IMR-90 (cell line): ENCODE measurements at regions not wholly inside any gene's neighbourhood (a gene's known extent, or its start where the extent isn't known, plus 50 kb on each side); places are given as distances from the start of the nearest gene placed in this dataset.

Experiments
- ATAC-seq: fragments of 200-7000 bp; cut with Tn5 transposase; 2 replicates; pipeline ENCODE4 v1.9.1; 2020; ENCODE audit warnings: low read depth, mild to moderate bottlenecking, moderate library complexity
- BruUV-seq: library from RNA; stranded (reverse); fragments of 400-500 nt; replicated peaks from 2 replicates; lab custom pipeline; 2021; lab: Mats Ljungman, UMichigan
- CTCF ChIA-PET: fragments of 300-600 bp; formaldehyde crosslinking; extraction: SDS; loops from one replicate; lab custom pipeline; 2021; ENCODE audit warnings: antibody characterized with exemption; lab: Yijun Ruan, JAX
- POLR2A ChIA-PET: fragments of 300-600 bp; sonication (Branson Sonifier 250); formaldehyde crosslinking; loops from one replicate; lab custom pipeline; 2022; ENCODE audit warnings: antibody characterized with exemption; ENCODE audit not compliant: unreplicated experiment; lab: Charles Lee
- DNase-seq: peaks from one replicate; pipeline ENCODE4 v3.0.0; 2013
- H2AFZ ChIP-seq: replicated peaks from 2 replicates; pipeline ENCODE3; 2013; ENCODE audit warnings: low read length, mild to moderate bottlenecking; ENCODE audit not compliant: poor library complexity
- H2AK5ac ChIP-seq: 2 replicates; pipeline ENCODE4 v1.6.1; 2013; ENCODE audit warnings: low read depth, low read length, inconsistent platforms
- H2AK9ac ChIP-seq: replicated peaks from 2 replicates; pipeline ENCODE3; 2013; ENCODE audit warnings: mild to moderate bottlenecking, low read depth, low read length, moderate library complexity; ENCODE audit not compliant: poor library complexity
- H2BK120ac ChIP-seq: 2 replicates; pipeline ENCODE4 v1.6.1; 2013; ENCODE audit warnings: low read depth, low read length, inconsistent platforms
- H2BK15ac ChIP-seq: 3 replicates; pipeline ENCODE4 v1.6.1; 2013; ENCODE audit warnings: low read depth, low read length, inconsistent platforms
- H2BK20ac ChIP-seq: 2 replicates; pipeline ENCODE4 v1.6.1; 2013; ENCODE audit warnings: low read depth, mild to moderate bottlenecking, inconsistent platforms, low read length, moderate library complexity
- H2BK5ac ChIP-seq: 2 replicates; pipeline ENCODE4 v1.6.1; 2013; ENCODE audit warnings: mild to moderate bottlenecking, low read depth, low read length, inconsistent platforms; ENCODE audit not compliant: poor library complexity, severe bottlenecking
- H3K14ac ChIP-seq: replicated peaks from 2 replicates; pipeline ENCODE4 v1.6.1; 2013; ENCODE audit warnings: low read depth, low read length, inconsistent platforms
- H3K18ac ChIP-seq: 2 replicates; pipeline ENCODE4 v1.6.1; 2013; ENCODE audit warnings: low read depth, low read length, control low read depth
- H3K23ac ChIP-seq: 2 replicates; pipeline ENCODE4 v1.6.1; 2013; ENCODE audit warnings: low read depth, low read length, inconsistent platforms
- H3K27ac ChIP-seq: 2 replicates; pipeline ENCODE4 v1.5.1; 2013; ENCODE audit warnings: mild to moderate bottlenecking, control low read depth, low read length; ENCODE audit not compliant: insufficient read depth
- H3K27me3 ChIP-seq: 2 replicates; pipeline ENCODE4 v1.6.1; 2013; ENCODE audit warnings: low read length; ENCODE audit not compliant: control insufficient read depth, insufficient read depth
- H3K36me3 ChIP-seq: 2 replicates; pipeline ENCODE4 v1.6.1; 2013; ENCODE audit warnings: low read length, mixed read lengths; ENCODE audit not compliant: control insufficient read depth, insufficient read depth
- H3K4ac ChIP-seq: 2 replicates; pipeline ENCODE4 v1.6.1; 2013; ENCODE audit warnings: low read depth, low read length, inconsistent platforms
- H3K4me1 ChIP-seq: 2 replicates; pipeline ENCODE4 v1.6.1; 2013; ENCODE audit warnings: low read length, mixed read lengths; ENCODE audit not compliant: control insufficient read depth, insufficient read depth
- H3K4me2 ChIP-seq: 2 replicates; pipeline ENCODE4 v1.6.1; 2013; ENCODE audit warnings: low read depth, mild to moderate bottlenecking, control low read depth, low read length, moderate library complexity
- H3K4me3 ChIP-seq: 2 replicates; pipeline ENCODE4 v1.5.1; 2013; ENCODE audit warnings: low read depth, mild to moderate bottlenecking, control low read depth, low read length, moderate library complexity; ENCODE audit not compliant: insufficient read depth
- H3K56ac ChIP-seq: 2 replicates; pipeline ENCODE4 v1.6.1; 2013; ENCODE audit warnings: low read length, inconsistent platforms; ENCODE audit not compliant: insufficient read depth; ENCODE audit errors: extremely low read depth
- H3K79me1 ChIP-seq, 2 experiments: 2 replicates each; pipeline ENCODE4 v1.6.1; 2013; ENCODE audit warnings: low read length in 2 of 2, inconsistent platforms in 1 of 2, low read depth in 1 of 2
- H3K9ac ChIP-seq: 2 replicates; pipeline ENCODE4 v1.6.1; 2013; ENCODE audit warnings: low read depth, low read length, control low read depth
- H3K9me1 ChIP-seq: 2 replicates; pipeline ENCODE4 v1.6.1; 2013; ENCODE audit warnings: low read length, inconsistent platforms; ENCODE audit not compliant: insufficient read depth
- H3K9me3 ChIP-seq: 2 replicates; pipeline ENCODE4 v1.6.1; 2013; ENCODE audit warnings: low read length; ENCODE audit not compliant: control insufficient read depth, insufficient read depth
- H4K20me1 ChIP-seq: 2 replicates; pipeline ENCODE4 v1.6.1; 2013; ENCODE audit warnings: low read length, inconsistent platforms; ENCODE audit not compliant: insufficient read depth
- H4K5ac ChIP-seq: 2 replicates; pipeline ENCODE4 v1.6.1; 2013; ENCODE audit warnings: mild to moderate bottlenecking, low read depth, low read length, control low read depth
- H4K8ac ChIP-seq, 2 experiments: 2 replicates each; pipeline ENCODE4 v1.6.1; 2013; ENCODE audit warnings: low read depth in 2 of 2, low read length in 2 of 2, control low read depth in 1 of 2, inconsistent platforms in 1 of 2
- H4K91ac ChIP-seq: 2 replicates; pipeline ENCODE4 v1.6.1; 2013; ENCODE audit warnings: low read depth, low read length, inconsistent platforms; ENCODE audit not compliant: insufficient read depth
- MAZ ChIP-seq: IDR thresholded peaks from 2 replicates; pipeline ENCODE4 v1.6.1; 2012; ENCODE audit warnings: low read depth, mild to moderate bottlenecking, low read length, improper control_type of control experiment, moderate library complexity, borderline replicate concordance
- WGBS, 2 experiments: methylation state at CpG; one replicate each; pipeline versions ENCODE4 v1.1.5 to v1.1.7; 2013; ENCODE audit warnings: missing lambda C conversion rate in 2 of 2; ENCODE audit not compliant: insufficient read length in 1 of 2; ENCODE audit errors: extremely low coverage in 2 of 2; 5-methylcytosine and 5-hydroxymethylcytosine counted together
- dilution Hi-C: fragments of 300-500 bp; cut with HindIII; formaldehyde crosslinking; loops from one replicate; pipeline ENCODE4 v1.14.3; 2018; ENCODE audit warnings: low sequenced_read_pairs; ENCODE audit not compliant: unreplicated experiment
- in situ Hi-C: fragments of 300-500 bp; cut with MboI; formaldehyde crosslinking; loops from 3 replicates; pipeline ENCODE4 v1.14.3; 2019; ENCODE audit warnings: low sequenced_read_pairs, inconsistent platforms, mixed read lengths
- intact Hi-C: fragments of 100-400 bp; cut with micrococcal nuclease; formaldehyde crosslinking; loops from 2 replicates; pipeline ENCODE4 v1.10.0; 2022

DNA sequence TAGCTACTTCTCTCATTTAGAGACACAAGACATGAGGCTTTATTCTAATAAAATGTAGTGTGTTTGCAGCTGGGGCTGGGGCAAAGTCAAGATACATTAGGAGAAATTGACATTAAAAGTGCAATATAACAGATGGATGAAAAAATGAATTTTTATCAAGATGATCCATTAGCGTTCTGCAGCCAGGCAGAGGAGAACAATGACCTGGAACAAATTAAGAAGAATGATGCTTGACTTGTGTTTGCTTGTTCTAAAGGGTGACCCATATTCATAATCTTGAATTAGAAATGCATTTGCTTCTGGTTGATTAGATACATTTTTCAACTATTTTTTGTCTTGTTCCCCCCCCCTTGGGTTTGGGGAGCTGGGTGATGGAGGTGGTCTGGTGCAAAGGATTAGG, 439.5 kb upstream of the BOD1L1 start:
- BruUV-seq: no TSS peak
- no peak overlapping the region for H4K91ac ChIP-seq
- TF ChIP-seq MAZ: no peak
- H3K4me2 ChIP-seq: no peak overlapping the region
- no peaks in the 10 kb centered on the region for H3K9me3 ChIP-seq
- dilution Hi-C loops (no loop called here), intact Hi-C loops (no loop called here), in situ Hi-C loops (no loop called here)
- H3K36me3 ChIP-seq: no peaks in the 10 kb centered on the region
- no peak overlapping the region for H2AK9ac ChIP-seq
- H3K27me3 ChIP-seq: no peaks in the 10 kb centered on the region
- no peak overlapping the region for H2BK20ac ChIP-seq
- H2AFZ ChIP-seq: no peak overlapping the region
- no peak overlapping the region for H3K9ac ChIP-seq
- no peak overlapping the region for H2BK15ac ChIP-seq
- no peak overlapping the region for H3K4me3 ChIP-seq
- H4K5ac ChIP-seq: no peak overlapping the region
- ChIA-PET POLR2A (no interaction called here), CTCF (no interaction called here)
- no CpG with 5 or more reads among the region's 1 CpG for WGBS, 2 experiments
- no peak overlapping the region for H3K27ac ChIP-seq
- no peak overlapping the region for H2BK5ac ChIP-seq
- no peaks in the 10 kb centered on the region for H4K20me1 ChIP-seq
- DNase-seq: no peak
- H3K56ac ChIP-seq: no peak overlapping the region
- H2BK120ac ChIP-seq: no peak overlapping the region
- no peak for ATAC-seq
- no peaks in the 10 kb centered on the region for H3K79me1 ChIP-seq
- H3K23ac ChIP-seq: no peak overlapping the region
- H3K4ac ChIP-seq: no peak overlapping the region
- H3K18ac ChIP-seq: no peak overlapping the region
- no peak overlapping the region for H4K8ac ChIP-seq
- H2AK5ac ChIP-seq: no peak overlapping the region
- H3K9me1 ChIP-seq: no peaks in the 10 kb centered on the region
- H3K14ac ChIP-seq: no peak overlapping the region
- no peaks in the 10 kb centered on the region for H3K4me1 ChIP-seq
